Mesenchymal stem cell (in vitro differentiated cells and primary cell): ENCODE measurements at regions not wholly inside any gene's neighbourhood (a gene's known extent, or its start where the extent isn't known, plus 50 kb on each side); places are given as distances from the start of the nearest gene placed in this dataset.

Experiments used
- DNase-seq: peaks from one replicate; pipeline ENCODE4 v3.0.0-alpha.2; 2013
- H2AFZ ChIP-seq: one replicate; pipeline ENCODE4 v1.6.1; 2013; ENCODE audit warnings: low read depth, mild to moderate bottlenecking, control low read depth, inconsistent platforms, low read length, moderate library complexity
- H2AK5ac ChIP-seq: 2 replicates; pipeline ENCODE4 v1.6.1; 2013; ENCODE audit warnings: low read length, moderate library complexity, mild to moderate bottlenecking, inconsistent platforms; ENCODE audit not compliant: severe bottlenecking
- H2BK120ac ChIP-seq: one replicate; pipeline ENCODE4 v1.6.1; 2013; ENCODE audit warnings: low read depth, mild to moderate bottlenecking, inconsistent platforms, low read length, moderate library complexity
- H2BK12ac ChIP-seq, 2 experiments: one replicate each; pipeline ENCODE4 v1.6.1; 2013; ENCODE audit warnings: inconsistent platforms in 2 of 2, low read length in 2 of 2, mild to moderate bottlenecking in 2 of 2, moderate library complexity in 2 of 2, control low read depth in 1 of 2
- H2BK15ac ChIP-seq: one replicate; pipeline ENCODE4 v1.6.1; 2013; ENCODE audit warnings: mild to moderate bottlenecking, low read depth, inconsistent platforms; ENCODE audit not compliant: poor library complexity, severe bottlenecking
- H2BK5ac ChIP-seq: 2 replicates; pipeline ENCODE4 v1.6.1; 2013; ENCODE audit warnings: low read depth, mild to moderate bottlenecking, low read length, control low read depth, inconsistent platforms; ENCODE audit not compliant: poor library complexity, severe bottlenecking
- H3K14ac ChIP-seq, 2 experiments: one replicate each; pipeline ENCODE4 v1.6.1; 2013; ENCODE audit warnings: inconsistent platforms in 2 of 2, low read length in 2 of 2, control low read depth in 1 of 2, mild to moderate bottlenecking in 1 of 2, moderate library complexity in 1 of 2
- H3K18ac ChIP-seq, 2 experiments: one replicate each; pipeline ENCODE4 v1.6.1; 2013; ENCODE audit warnings: inconsistent platforms in 2 of 2, low read length in 2 of 2, control low read depth in 1 of 2, low read depth in 1 of 2, mild to moderate bottlenecking in 1 of 2
- H3K23ac ChIP-seq, 2 experiments: one replicate each; pipeline ENCODE4 v1.6.1; 2013; ENCODE audit warnings: inconsistent platforms in 2 of 2, low read length in 2 of 2, mild to moderate bottlenecking in 2 of 2, moderate library complexity in 2 of 2, control low read depth in 1 of 2
- H3K27ac ChIP-seq: 2 replicates; pipeline ENCODE4 v1.5.1; 2013; ENCODE audit warnings: mild to moderate bottlenecking, moderate library complexity, low read length, control low read depth, inconsistent platforms; ENCODE audit not compliant: poor library complexity, severe bottlenecking
- H3K27me3 ChIP-seq, 2 experiments: 2 replicates each; pipeline versions ENCODE4 v1.6.1 to v1.7.0; 2013; ENCODE audit warnings: low read length in 2 of 2, mild to moderate bottlenecking in 2 of 2, moderate library complexity in 2 of 2, control low read depth in 1 of 2, inconsistent platforms in 1 of 2; ENCODE audit not compliant: control insufficient read depth in 1 of 2, insufficient read depth in 1 of 2
- H3K36me3 ChIP-seq, 2 experiments: 2 replicates each; pipeline versions ENCODE4 v1.6.1 to v1.7.0; 2013; ENCODE audit warnings: low read length in 2 of 2, control low read depth in 1 of 2, inconsistent platforms in 1 of 2, low read depth in 1 of 2, mild to moderate bottlenecking in 1 of 2; ENCODE audit not compliant: insufficient read depth in 2 of 2, control insufficient read depth in 1 of 2
- H3K4ac ChIP-seq, 2 experiments: one replicate each; pipeline ENCODE4 v1.6.1; 2013; ENCODE audit warnings: inconsistent platforms in 2 of 2, low read length in 2 of 2, mild to moderate bottlenecking in 2 of 2, moderate library complexity in 2 of 2, control low read depth in 1 of 2, low read depth in 1 of 2
- H3K4me1 ChIP-seq: 2 replicates; pipeline ENCODE4 v1.6.1; 2013; ENCODE audit warnings: low read depth, low read length, control low read depth; ENCODE audit not compliant: control insufficient read depth, insufficient read depth
- H3K4me2 ChIP-seq: 2 replicates; pipeline ENCODE4 v1.6.1; 2013; ENCODE audit warnings: low read length, mild to moderate bottlenecking, inconsistent platforms; ENCODE audit not compliant: poor library complexity, severe bottlenecking
- H3K4me3 ChIP-seq, 2 experiments: 2 replicates each; pipeline versions ENCODE4 v1.5.1 to v1.7.0; 2013; ENCODE audit warnings: low read length in 2 of 2, mild to moderate bottlenecking in 2 of 2, control low read depth in 1 of 2, low read depth in 1 of 2; ENCODE audit not compliant: insufficient read depth in 1 of 2
- H3K79me1 ChIP-seq: replicated peaks from 2 replicates; pipeline ENCODE4 v1.6.1; 2013; ENCODE audit warnings: mild to moderate bottlenecking, control low read depth, low read length, inconsistent platforms; ENCODE audit not compliant: poor library complexity, severe bottlenecking
- H3K9ac ChIP-seq: 2 replicates; pipeline ENCODE4 v1.7.0; 2013; ENCODE audit warnings: mild to moderate bottlenecking, low read length, moderate library complexity
- H3K9me3 ChIP-seq: 2 replicates; pipeline ENCODE4 v1.7.0; 2013; ENCODE audit warnings: mild to moderate bottlenecking, low read length; ENCODE audit not compliant: control insufficient read depth
- H4K8ac ChIP-seq: one replicate; pipeline ENCODE4 v1.6.1; 2013; ENCODE audit warnings: inconsistent platforms, mild to moderate bottlenecking, low read length, moderate library complexity
- H4K91ac ChIP-seq: one replicate; pipeline ENCODE4 v1.6.1; 2013; ENCODE audit warnings: mild to moderate bottlenecking, low read length, inconsistent platforms
- WGBS: methylation state at CpG from one replicate; pipeline ENCODE4 v1.1.7; 2013; ENCODE audit warnings: mixed read lengths; 5-methylcytosine and 5-hydroxymethylcytosine counted together

DNA sequence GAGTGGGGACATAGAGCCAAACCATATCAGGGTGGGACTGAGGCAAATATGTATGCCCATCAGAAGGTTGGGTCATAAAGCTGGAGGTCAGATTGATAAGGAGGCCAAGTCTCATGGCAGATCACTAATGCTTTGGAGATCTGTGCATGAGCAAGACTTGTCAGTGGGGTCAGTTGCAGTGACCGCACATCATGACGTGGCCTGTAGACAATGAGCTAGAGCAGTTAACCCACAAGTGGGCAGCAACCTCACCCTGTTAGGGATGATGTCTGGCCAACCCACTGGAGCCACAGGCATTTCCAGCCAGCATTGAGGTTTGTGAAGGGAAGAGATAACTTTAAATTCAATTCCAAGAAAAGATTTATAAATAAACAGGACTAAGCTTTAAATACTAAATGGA lies 66.7 kb downstream of the XCL1 start:
- H2BK12ac ChIP-seq = no peak overlapping the region
- H3K4ac ChIP-seq = no peak overlapping the region
- H3K4me1 ChIP-seq = no peaks in the 10 kb centered on the region
- H3K9me3 ChIP-seq = no peaks in the 10 kb centered on the region
- H3K36me3 ChIP-seq = no peaks in the 10 kb centered on the region
- H2AK5ac ChIP-seq = no peak overlapping the region
- H2AFZ ChIP-seq = no peak overlapping the region
- no peak overlapping the region for H3K4me2 ChIP-seq
- WGBS = 85% methylated on average over 2 of the region's 2 CpGs
- H3K9ac ChIP-seq = no peak overlapping the region
- no peak overlapping the region for H3K27ac ChIP-seq
- no peak overlapping the region for H4K8ac ChIP-seq
- H3K14ac ChIP-seq = no peak overlapping the region
- no peak overlapping the region for H3K4me3 ChIP-seq
- DNase-seq = peak; percentile 24
- no peak overlapping the region for H2BK5ac ChIP-seq
- H4K91ac ChIP-seq = no peak overlapping the region
- peaks cover 0 to 5% of the 10 kb centered on the region in 2 experiments for H3K27me3 ChIP-seq
- no peak overlapping the region for H2BK15ac ChIP-seq
- no peak overlapping the region for H2BK120ac ChIP-seq
- no peak overlapping the region for H3K23ac ChIP-seq
- H3K18ac ChIP-seq = no peak overlapping the region
- H3K79me1 ChIP-seq = no peaks in the 10 kb centered on the region
